K562 (cell line): ENCODE measurements at regions not wholly inside any gene's neighbourhood (a gene's known extent, or its start where the extent isn't known, plus 50 kb on each side); places are given as distances from the start of the nearest gene placed in this dataset.

Source experiments
- ATAC-seq: fragments of 200-7000 bp; cut with Tn5 transposase; 3 replicates; pipeline ENCODE4 v1.9.1; 2020; ENCODE audit warnings: moderate library complexity
- BruUV-seq: library from RNA; stranded (reverse); fragments of 400-500 nt; replicated peaks from 2 replicates; lab custom pipeline; 2021; lab: Mats Ljungman, UMichigan
- CTCF ChIA-PET: fragments of 300-600 bp; formaldehyde crosslinking; extraction: SDS; loops from one replicate; lab custom pipeline; 2021; ENCODE audit warnings: low intra/inter-chr PET ratio; lab: Yijun Ruan, JAX
- POLR2A ChIA-PET: fragments of 300-600, 350-650 bp; sonication (Branson Sonifier 250); formaldehyde crosslinking; extraction: SDS; loops from one replicate; lab custom pipeline; 2021; ENCODE audit warnings: antibody characterized with exemption, inconsistent platforms; lab: Yijun Ruan, JAX
- DNase-seq, 4 experiments: peaks; one replicate each; pipeline versions ENCODE4 v3.0.0 to v3.0.0-alpha.2; 2011 to 2018; ENCODE audit warnings: low spot score in 3 of 4, mixed read lengths in 3 of 4; ENCODE audit errors: extremely low read depth in 1 of 4
- FAIRE-seq: peaks from 2 replicates; lab custom pipeline; 2011; peaks lifted over from hg19 to GRCh38; lab: Jason Lieb, UNC
- H2AFZ ChIP-seq: 2 replicates; pipeline ENCODE4 v1.6.0; 2011; ENCODE audit warnings: low read depth, low read length, control low read depth, inconsistent platforms
- H3K27ac ChIP-seq: fragments of 200-600 bp; 3 replicates; pipeline ENCODE4 v1.8.0; 2011; ENCODE audit warnings: low read depth, mild to moderate bottlenecking, control low read depth, inconsistent platforms, low read length, moderate library complexity, mixed read lengths; ENCODE audit errors: extremely low read depth
- H3K27me3 ChIP-seq, 2 experiments: fragments of 300-600 bp in 1 of 2; 2 replicates in 1 of 2; 3 replicates in 1 of 2; pipeline versions ENCODE4 v1.6.0 to v1.8.0; 2011; ENCODE audit warnings: inconsistent platforms in 2 of 2, low read length in 2 of 2, mild to moderate bottlenecking in 1 of 2, mixed read lengths in 1 of 2, moderate library complexity in 1 of 2; ENCODE audit not compliant: control insufficient read depth in 2 of 2, insufficient read depth in 2 of 2
- H3K36me3 ChIP-seq: fragments of 300-600 bp; 3 replicates; pipeline ENCODE4 v1.8.0; 2011; ENCODE audit warnings: mild to moderate bottlenecking, low read length, inconsistent platforms; ENCODE audit not compliant: control insufficient read depth, insufficient read depth
- H3K4me1 ChIP-seq, 2 experiments: fragments of 200-600 bp in 1 of 2; replicated peaks in 1 of 2; 2 replicates in 1 of 2; 3 replicates in 1 of 2; pipeline versions ENCODE4 v1.5.1 to v1.8.0; 2011; ENCODE audit warnings: inconsistent platforms in 2 of 2, low read length in 2 of 2, mild to moderate bottlenecking in 1 of 2, mixed read lengths in 1 of 2, moderate library complexity in 1 of 2; ENCODE audit not compliant: control insufficient read depth in 2 of 2, insufficient read depth in 2 of 2
- H3K4me2 ChIP-seq: 2 replicates; pipeline ENCODE4 v1.6.1; 2011; ENCODE audit warnings: low read length, control low read depth, inconsistent platforms, mixed read lengths; ENCODE audit not compliant: insufficient read depth
- H3K4me3 ChIP-seq: fragments of 200-600 bp; sonication (generic), shearing (Covaris generic); 2 replicates; pipeline ENCODE4 v1.5.1; 2016; ENCODE audit warnings: control low read depth, inconsistent platforms
- H3K79me2 ChIP-seq: fragments of 200-600 bp; 3 replicates; pipeline ENCODE4 v1.8.0; 2011; ENCODE audit warnings: low read length, inconsistent platforms; ENCODE audit not compliant: control insufficient read depth, insufficient read depth
- H3K9ac ChIP-seq, 2 experiments: 2 replicates each; pipeline versions ENCODE4 v1.6.0 to v1.6.1; 2011; ENCODE audit warnings: low read depth in 2 of 2, low read length in 2 of 2, control low read depth in 1 of 2, inconsistent platforms in 1 of 2, mild to moderate bottlenecking in 1 of 2, mixed read lengths in 1 of 2; ENCODE audit not compliant: insufficient read depth in 1 of 2
- H3K9me1 ChIP-seq: one replicate; pipeline ENCODE4 v1.6.0; 2011; ENCODE audit warnings: inconsistent platforms, mild to moderate bottlenecking, low read length, moderate library complexity; ENCODE audit not compliant: control insufficient read depth, insufficient read depth
- H3K9me3 ChIP-seq: replicated peaks from 2 replicates; pipeline ENCODE4 v1.5.1; 2011; ENCODE audit warnings: low read depth, low read length, inconsistent platforms; ENCODE audit not compliant: control insufficient read depth, insufficient read depth
- H4K20me1 ChIP-seq: replicated peaks from 2 replicates; pipeline ENCODE4 v1.6.1; 2011; ENCODE audit warnings: low read length, inconsistent platforms, mixed read lengths; ENCODE audit not compliant: control insufficient read depth, insufficient read depth
- CHD7 ChIP-seq: fragments of 200-600 bp; sonication (generic); IDR thresholded peaks from one replicate; pipeline ENCODE4 v1.6.1; 2012; ENCODE audit warnings: mild to moderate bottlenecking, low read depth, low read length, inconsistent platforms
- FOXA3 ChIP-seq, 2 experiments: fragments of 450-650 bp in 1 of 2; sonication (generic) in 1 of 2; formaldehyde crosslinking; IDR thresholded peaks in 1 of 2; conservative IDR thresholded peaks in 1 of 2; 2 replicates each; pipeline versions ENCODE4 v1.4.0 to v1.8.0; 2020 to 2022; ENCODE audit warnings: mild to moderate bottlenecking in 2 of 2, missing genetic modification reagents in 1 of 2
- MXI1 ChIP-seq: IDR thresholded peaks from 2 replicates; pipeline ENCODE4 v1.6.1; 2011; ENCODE audit warnings: low read depth, mild to moderate bottlenecking, improper control_type of control experiment, low read length
- PTTG1 ChIP-seq: fragments of 450-650 bp; IDR thresholded peaks from 2 replicates; pipeline ENCODE4 v1.6.1; 2016; ENCODE audit warnings: low read depth, mild to moderate bottlenecking, missing genetic modification characterization, missing compliant biosample characterization
- RFX1 ChIP-seq: fragments of 450-650 bp; IDR thresholded peaks from 2 replicates; pipeline ENCODE4 v1.6.1; 2016; ENCODE audit warnings: mild to moderate bottlenecking, moderate library complexity
- SMAD2 ChIP-seq: fragments of 150-350 bp; IDR thresholded peaks from 2 replicates; pipeline ENCODE4 v1.6.1; 2014; ENCODE audit warnings: low read depth, mild to moderate bottlenecking, low read length
- ZBED1 ChIP-seq: IDR thresholded peaks from 2 replicates; pipeline ENCODE4 v1.6.1; 2014
- WGBS: fragments of 100-300 bp; shearing (Covaris generic); methylation state at CpG from one replicate; pipeline ENCODE4 v1.1.6; 2016; ENCODE audit warnings: low coverage, mixed read lengths; ENCODE audit not compliant: insufficient coverage; ENCODE audit errors: missing lambda C conversion rate; 5-methylcytosine and 5-hydroxymethylcytosine counted together
- in situ Hi-C: fragments of 300-500 bp; cut with MboI; formaldehyde crosslinking; loops from 4 replicates; pipeline ENCODE4 v1.15.0; 2018; ENCODE audit warnings: inconsistent platforms, mixed read lengths
- intact Hi-C: fragments of 100-400 bp; cut with micrococcal nuclease; formaldehyde crosslinking; loops from 2 replicates; pipeline ENCODE4 v1.14.2; 2022
- TF ChIP-seq, protein P1 (sequence below): fragments of 450-650 bp; IDR thresholded peaks from 2 replicates; pipeline ENCODE4 v1.6.1; 2018; ENCODE audit not compliant: partially characterized antibody

DNA sequence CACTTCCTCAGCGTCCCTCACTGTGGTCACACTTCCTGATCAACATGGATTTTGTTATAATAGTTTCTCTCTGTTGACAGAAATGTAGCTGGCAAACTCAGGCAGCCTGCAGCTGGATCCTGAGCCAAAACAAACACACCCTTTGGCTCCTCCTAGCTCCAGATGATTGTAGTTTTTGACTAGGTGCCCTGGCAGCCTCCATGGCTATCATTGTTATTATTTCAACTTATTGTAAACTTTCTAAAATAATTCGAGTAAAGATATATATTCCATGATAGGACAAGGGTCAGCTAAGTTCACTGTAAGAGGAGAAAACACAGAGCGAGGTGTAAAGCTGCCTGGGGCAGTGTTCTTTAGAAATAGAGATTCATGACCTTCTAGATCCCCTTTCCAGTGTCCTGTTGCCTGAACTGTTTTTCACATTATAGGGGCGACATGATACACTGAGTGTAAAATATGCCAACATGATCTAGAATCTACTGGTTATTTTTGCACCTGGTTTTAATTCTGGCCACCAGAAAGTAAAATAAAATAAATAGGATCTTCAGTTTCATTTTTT is 98.2 kb upstream of the HDGFL1 start:
- ChIA-PET POLR2A (no interaction called here), CTCF (no interaction called here)
- DNase-seq (no peak), ATAC-seq (no peak), FAIRE-seq (no peak)
- H4K20me1 ChIP-seq, result no peaks in the 10 kb centered on the region
- H3K36me3 ChIP-seq, result no peaks in the 10 kb centered on the region
- H3K27me3 ChIP-seq, result no peaks in the 10 kb centered on the region
- BruUV-seq, result no TSS peak
- H2AFZ ChIP-seq, result no peak overlapping the region
- H3K9ac ChIP-seq, result no peak overlapping the region
- intact Hi-C loops (no loop called here), in situ Hi-C loops (no loop called here)
- no peak overlapping the region for H3K4me2 ChIP-seq
- H3K79me2 ChIP-seq, result no peaks in the 10 kb centered on the region
- 3% methylated on average over 4 of the region's 4 CpGs for WGBS
- H3K9me1 ChIP-seq, result no peaks in the 10 kb centered on the region
- H3K9me3 ChIP-seq, result no peaks in the 10 kb centered on the region
- no peaks in the 10 kb centered on the region for H3K4me1 ChIP-seq
- no peak overlapping the region for H3K27ac ChIP-seq
- H3K4me3 ChIP-seq, result no peak overlapping the region
- no peak for TF ChIP-seq MXI1
- no peak for TF ChIP-seq SMAD2
- no peak for TF ChIP-seq ZBED1
- TF ChIP-seq, protein P1, sequence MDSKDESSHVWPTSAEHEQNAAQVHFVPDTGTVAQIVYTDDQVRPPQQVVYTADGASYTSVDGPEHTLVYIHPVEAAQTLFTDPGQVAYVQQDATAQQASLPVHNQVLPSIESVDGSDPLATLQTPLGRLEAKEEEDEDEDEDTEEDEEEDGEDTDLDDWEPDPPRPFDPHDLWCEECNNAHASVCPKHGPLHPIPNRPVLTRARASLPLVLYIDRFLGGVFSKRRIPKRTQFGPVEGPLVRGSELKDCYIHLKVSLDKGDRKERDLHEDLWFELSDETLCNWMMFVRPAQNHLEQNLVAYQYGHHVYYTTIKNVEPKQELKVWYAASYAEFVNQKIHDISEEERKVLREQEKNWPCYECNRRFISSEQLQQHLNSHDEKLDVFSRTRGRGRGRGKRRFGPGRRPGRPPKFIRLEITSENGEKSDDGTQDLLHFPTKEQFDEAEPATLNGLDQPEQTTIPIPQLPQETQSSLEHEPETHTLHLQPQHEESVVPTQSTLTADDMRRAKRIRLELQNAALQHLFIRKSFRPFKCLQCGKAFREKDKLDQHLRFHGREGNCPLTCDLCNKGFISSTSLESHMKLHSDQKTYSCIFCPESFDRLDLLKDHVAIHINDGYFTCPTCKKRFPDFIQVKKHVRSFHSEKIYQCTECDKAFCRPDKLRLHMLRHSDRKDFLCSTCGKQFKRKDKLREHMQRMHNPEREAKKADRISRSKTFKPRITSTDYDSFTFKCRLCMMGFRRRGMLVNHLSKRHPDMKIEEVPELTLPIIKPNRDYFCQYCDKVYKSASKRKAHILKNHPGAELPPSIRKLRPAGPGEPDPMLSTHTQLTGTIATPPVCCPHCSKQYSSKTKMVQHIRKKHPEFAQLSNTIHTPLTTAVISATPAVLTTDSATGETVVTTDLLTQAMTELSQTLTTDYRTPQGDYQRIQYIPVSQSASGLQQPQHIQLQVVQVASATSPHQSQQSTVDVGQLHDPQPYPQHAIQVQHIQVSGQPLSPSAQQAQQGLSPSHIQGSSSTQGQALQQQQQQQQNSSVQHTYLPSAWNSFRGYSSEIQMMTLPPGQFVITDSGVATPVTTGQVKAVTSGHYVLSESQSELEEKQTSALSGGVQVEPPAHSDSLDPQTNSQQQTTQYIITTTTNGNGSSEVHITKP, result no peak
- TF ChIP-seq FOXA3 (CRISPR knock-in tag; conservative IDR thresholded peaks at IDR 0.05 in 1 of 2, IDR thresholded peaks at IDR 0.05 in 1 of 2), result no peak
- TF ChIP-seq CHD7, result no peak
- no peak for TF ChIP-seq PTTG1 (tag)
- TF ChIP-seq RFX1, result no peak
